ENCODE measurements at regions not wholly inside any gene's neighbourhood (a gene's known extent, or its start where the extent isn't known, plus 50 kb on each side); places are given as distances from the start of the nearest gene placed in this dataset.

DNA sequence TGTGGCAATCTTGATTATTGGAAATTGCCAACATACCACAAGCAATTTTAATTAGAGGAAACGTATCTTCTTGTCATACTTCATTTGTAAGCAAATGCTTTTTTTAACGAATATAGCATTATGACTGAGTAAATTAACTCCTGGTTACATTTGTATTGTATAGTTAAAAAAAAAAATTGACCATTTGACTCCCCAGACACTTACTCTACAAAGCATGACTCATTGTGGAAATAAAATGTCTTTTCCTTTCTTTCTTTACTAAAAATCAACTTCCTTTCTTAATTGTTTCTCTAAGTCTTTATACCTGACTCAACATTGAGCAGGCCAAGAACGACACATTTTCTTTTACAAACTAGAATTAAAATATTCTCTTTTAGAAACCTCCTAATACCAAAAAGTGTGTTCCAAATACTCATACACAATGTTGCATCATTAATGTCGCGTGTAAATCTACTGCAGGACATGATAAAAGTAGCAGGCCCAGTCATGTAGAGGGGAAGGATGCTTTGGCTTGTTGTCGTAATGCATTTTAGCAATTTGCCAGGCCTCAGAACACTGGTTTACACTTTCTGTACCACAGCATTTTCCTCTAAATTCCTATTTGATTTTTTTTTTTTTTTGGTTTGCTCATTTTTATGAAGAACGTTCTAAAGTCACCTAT is 349.6 kb upstream of the KCNH7 start:
- Histone ChIP-seq H3K4me3 (ENCODE audit: low read depth, low read length) (no peak overlapping the region), H3K27ac (ENCODE audit: low read depth, low read length) (no peak overlapping the region), H2AK5ac (ENCODE audit: low read length) (no peak overlapping the region), H3K23ac (ENCODE audit: low read length) (no peak overlapping the region), H3K4ac (ENCODE audit: low read depth, low read length) (no peak overlapping the region), H3K9me3 (ENCODE audit: insufficient read depth, low read depth, low read length) (no peaks in the 10 kb centered on the region), H2BK12ac (ENCODE audit: low read length) (no peak overlapping the region), H3K9ac (ENCODE audit: low read length) (no peak overlapping the region), H3K27me3 (ENCODE audit: insufficient read depth, low read length) (no peaks in the 10 kb centered on the region), H4K8ac (ENCODE audit: low read depth, low read length) (no peak overlapping the region), H3K4me2 (ENCODE audit: low read length) (no peak overlapping the region), H2BK120ac (ENCODE audit: insufficient read depth, low read length, poor library complexity) (no peak overlapping the region), H2BK5ac (ENCODE audit: low read depth, low read length, poor library complexity) (no peak overlapping the region), H2AFZ (ENCODE audit: insufficient read depth, low read length, poor library complexity) (no peak overlapping the region), H3K14ac (ENCODE audit: low read length) (no peak overlapping the region), H4K12ac (ENCODE audit: low read depth, low read length) (no peak overlapping the region), H4K91ac (ENCODE audit: low read depth, low read length) (no peak overlapping the region), H3K18ac (ENCODE audit: low read length) (no peak overlapping the region), H3K79me2 (ENCODE audit: control insufficient read depth, insufficient read depth, low read length, poor library complexity) (no peaks in the 10 kb centered on the region), H3K4me1 (ENCODE audit: control insufficient read depth in 1 of 2, insufficient read depth in 2 of 2, low read length in 2 of 2) (no peaks in the 10 kb centered on the region), H3K36me3 (ENCODE audit: control insufficient read depth in 1 of 2, insufficient read depth in 2 of 2, low read length in 2 of 2) (no peaks in the 10 kb centered on the region), H3K79me1 (ENCODE audit: low read length) (no peaks in the 10 kb centered on the region)
- no CpG with 5 or more reads among the region's 7 CpGs for WGBS (ENCODE audit: extremely low coverage, insufficient coverage, insufficient read length)
- DNase-seq: no peak

DNA sequence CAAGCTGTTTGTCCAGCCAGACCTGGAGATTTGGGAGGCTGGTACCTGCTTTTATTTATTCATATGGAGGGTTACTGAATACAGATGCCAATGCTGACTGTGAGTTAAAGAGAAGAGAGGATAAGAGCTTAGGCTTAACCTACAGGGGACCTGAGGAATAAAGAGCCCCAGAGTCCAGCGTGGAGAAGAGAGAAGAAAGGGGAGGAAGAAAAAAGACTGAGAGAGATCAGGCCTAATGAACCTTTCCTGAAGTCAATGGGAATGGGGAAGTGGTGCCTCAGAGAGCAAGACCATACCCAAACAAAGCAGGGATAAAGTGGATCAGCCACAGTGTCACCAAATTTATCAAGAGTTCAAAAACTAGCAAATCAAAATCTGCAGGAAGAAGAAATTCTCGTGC is 348.6 kb upstream of the KCNH7 start:
- no CpG with 5 or more reads among the region's 2 CpGs for WGBS (ENCODE audit: extremely low coverage, insufficient coverage, insufficient read length)
- no peak for DNase-seq
- Histone ChIP-seq H3K79me2 (ENCODE audit: control insufficient read depth, insufficient read depth, low read length, poor library complexity) (no peaks in the 10 kb centered on the region), H3K4me1 (ENCODE audit: control insufficient read depth in 1 of 2, insufficient read depth in 2 of 2, low read length in 2 of 2) (no peaks in the 10 kb centered on the region), H3K23ac (ENCODE audit: low read length) (no peak overlapping the region), H3K14ac (ENCODE audit: low read length) (no peak overlapping the region), H2BK5ac (ENCODE audit: low read depth, low read length, poor library complexity) (no peak overlapping the region), H3K4me2 (ENCODE audit: low read length) (no peak overlapping the region), H4K8ac (ENCODE audit: low read depth, low read length) (no peak overlapping the region), H3K18ac (ENCODE audit: low read length) (no peak overlapping the region), H3K9me3 (ENCODE audit: insufficient read depth, low read depth, low read length) (no peaks in the 10 kb centered on the region), H4K91ac (ENCODE audit: low read depth, low read length) (no peak overlapping the region), H3K27ac (ENCODE audit: low read depth, low read length) (no peak overlapping the region), H3K4me3 (ENCODE audit: low read depth, low read length) (no peak overlapping the region), H3K9ac (ENCODE audit: low read length) (no peak overlapping the region), H2BK12ac (ENCODE audit: low read length) (no peak overlapping the region), H3K36me3 (ENCODE audit: control insufficient read depth in 1 of 2, insufficient read depth in 2 of 2, low read length in 2 of 2) (no peaks in the 10 kb centered on the region), H4K12ac (ENCODE audit: low read depth, low read length) (no peak overlapping the region), H2AK5ac (ENCODE audit: low read length) (no peak overlapping the region), H2BK120ac (ENCODE audit: insufficient read depth, low read length, poor library complexity) (no peak overlapping the region), H3K4ac (ENCODE audit: low read depth, low read length) (no peak overlapping the region), H3K27me3 (ENCODE audit: insufficient read depth, low read length) (no peaks in the 10 kb centered on the region), H2AFZ (ENCODE audit: insufficient read depth, low read length, poor library complexity) (no peak overlapping the region), H3K79me1 (ENCODE audit: low read length) (no peaks in the 10 kb centered on the region)

DNA sequence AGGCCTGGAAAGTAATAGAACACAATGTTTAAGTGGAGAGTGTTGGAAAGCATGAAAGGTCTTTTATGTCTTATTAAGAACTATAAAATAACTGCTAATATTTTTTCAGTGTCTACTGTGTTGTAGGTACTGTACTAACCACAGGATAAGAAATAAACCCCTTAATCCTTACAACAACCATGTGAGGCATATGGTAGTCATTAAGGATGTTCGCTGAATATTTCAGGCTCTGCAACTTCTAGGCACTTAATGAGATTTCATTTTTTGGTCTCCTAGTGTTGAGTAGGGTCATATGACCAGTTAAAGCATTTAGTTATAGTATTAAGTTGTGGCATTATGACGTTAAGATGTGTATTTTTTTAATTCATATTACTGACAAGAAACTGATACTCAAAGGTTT is 346.6 kb upstream of the KCNH7 start:
- Histone ChIP-seq H4K91ac (ENCODE audit: low read depth, low read length) (no peak overlapping the region), H3K4me3 (ENCODE audit: low read depth, low read length) (no peak overlapping the region), H2AK5ac (ENCODE audit: low read length) (no peak overlapping the region), H4K12ac (ENCODE audit: low read depth, low read length) (no peak overlapping the region), H2BK12ac (ENCODE audit: low read length) (no peak overlapping the region), H3K4ac (ENCODE audit: low read depth, low read length) (no peak overlapping the region), H3K4me2 (ENCODE audit: low read length) (no peak overlapping the region), H3K36me3 (ENCODE audit: control insufficient read depth in 1 of 2, insufficient read depth in 2 of 2, low read length in 2 of 2) (no peaks in the 10 kb centered on the region), H3K27me3 (ENCODE audit: insufficient read depth, low read length) (no peaks in the 10 kb centered on the region), H3K9me3 (ENCODE audit: insufficient read depth, low read depth, low read length) (no peaks in the 10 kb centered on the region), H2BK5ac (ENCODE audit: low read depth, low read length, poor library complexity) (no peak overlapping the region), H3K79me1 (ENCODE audit: low read length) (no peaks in the 10 kb centered on the region), H4K8ac (ENCODE audit: low read depth, low read length) (no peak overlapping the region), H3K79me2 (ENCODE audit: control insufficient read depth, insufficient read depth, low read length, poor library complexity) (no peaks in the 10 kb centered on the region), H2AFZ (ENCODE audit: insufficient read depth, low read length, poor library complexity) (no peak overlapping the region), H3K9ac (ENCODE audit: low read length) (no peak overlapping the region), H2BK120ac (ENCODE audit: insufficient read depth, low read length, poor library complexity) (no peak overlapping the region), H3K18ac (ENCODE audit: low read length) (no peak overlapping the region), H3K4me1 (ENCODE audit: control insufficient read depth in 1 of 2, insufficient read depth in 2 of 2, low read length in 2 of 2) (no peaks in the 10 kb centered on the region), H3K27ac (ENCODE audit: low read depth, low read length) (no peak overlapping the region), H3K14ac (ENCODE audit: low read length) (no peak overlapping the region), H3K23ac (ENCODE audit: low read length) (no peak overlapping the region)
- DNase-seq: no peak
- no CpG with 5 or more reads among the region's 2 CpGs for WGBS (ENCODE audit: extremely low coverage, insufficient coverage, insufficient read length)

DNA sequence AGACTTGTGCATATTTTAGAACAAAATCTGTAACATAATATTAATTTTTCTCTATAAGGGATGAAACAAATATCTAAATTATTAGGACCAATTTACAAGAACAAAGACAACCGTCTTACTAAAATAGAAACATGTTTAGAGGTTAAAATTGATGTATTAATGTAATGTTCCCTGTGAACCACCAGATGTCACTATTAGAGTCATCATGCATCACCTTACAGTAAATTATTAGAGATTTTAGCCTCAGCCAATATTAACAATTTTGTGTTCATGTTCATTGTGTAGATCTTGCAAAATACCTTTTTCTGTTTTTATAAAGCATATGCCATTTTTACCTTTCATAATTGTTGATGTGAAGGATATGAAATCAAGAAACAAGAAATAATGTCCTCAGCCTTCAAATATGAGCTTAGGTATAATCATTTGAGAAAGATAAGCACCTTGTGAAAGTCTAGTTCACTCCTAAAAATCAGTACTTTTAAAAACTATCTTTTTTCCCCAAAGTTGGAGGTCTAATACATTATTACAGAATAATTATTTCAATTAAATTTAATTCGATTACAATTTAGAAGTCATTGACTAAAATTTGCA is 344.3 kb upstream of the KCNH7 start:
- no peak overlapping the region for H3K27ac ChIP-seq (ENCODE audit: low read depth, low read length)
- no peak overlapping the region for H3K4me2 ChIP-seq (ENCODE audit: low read length)
- no peaks in the 10 kb centered on the region for H3K4me1 ChIP-seq (ENCODE audit: control insufficient read depth in 1 of 2, insufficient read depth in 2 of 2, low read length in 2 of 2)
- H4K12ac ChIP-seq (ENCODE audit: low read depth, low read length): no peak overlapping the region
- H2AFZ ChIP-seq (ENCODE audit: insufficient read depth, low read length, poor library complexity): no peak overlapping the region
- H4K91ac ChIP-seq (ENCODE audit: low read depth, low read length): no peak overlapping the region
- H2BK12ac ChIP-seq (ENCODE audit: low read length): no peak overlapping the region
- no peaks in the 10 kb centered on the region for H3K79me1 ChIP-seq (ENCODE audit: low read length)
- H3K79me2 ChIP-seq (ENCODE audit: control insufficient read depth, insufficient read depth, low read length, poor library complexity): no peaks in the 10 kb centered on the region
- H3K23ac ChIP-seq (ENCODE audit: low read length): no peak overlapping the region
- H2BK5ac ChIP-seq (ENCODE audit: low read depth, low read length, poor library complexity): no peak overlapping the region
- no peak overlapping the region for H3K9ac ChIP-seq (ENCODE audit: low read length)
- H3K36me3 ChIP-seq (ENCODE audit: control insufficient read depth in 1 of 2, insufficient read depth in 2 of 2, low read length in 2 of 2): no peaks in the 10 kb centered on the region
- no peak overlapping the region for H2BK120ac ChIP-seq (ENCODE audit: insufficient read depth, low read length, poor library complexity)
- no CpG with 5 or more reads among the region's 2 CpGs for WGBS (ENCODE audit: extremely low coverage, insufficient coverage, insufficient read length)
- H3K4me3 ChIP-seq (ENCODE audit: low read depth, low read length): no peak overlapping the region
- DNase-seq: peak in 1 of 2 donors; percentile 46
- no peak overlapping the region for H3K14ac ChIP-seq (ENCODE audit: low read length)
- H3K9me3 ChIP-seq (ENCODE audit: insufficient read depth, low read depth, low read length): no peaks in the 10 kb centered on the region
- no peak overlapping the region for H3K4ac ChIP-seq (ENCODE audit: low read depth, low read length)
- no peak overlapping the region for H4K8ac ChIP-seq (ENCODE audit: low read depth, low read length)
- no peak overlapping the region for H3K18ac ChIP-seq (ENCODE audit: low read length)
- H3K27me3 ChIP-seq (ENCODE audit: insufficient read depth, low read length): no peaks in the 10 kb centered on the region
- no peak overlapping the region for H2AK5ac ChIP-seq (ENCODE audit: low read length)
